ENCODE measurements at regions not wholly inside any gene's neighbourhood (a gene's known extent, or its start where the extent isn't known, plus 50 kb on each side); places are given as distances from the start of the nearest gene placed in this dataset.

DNA sequence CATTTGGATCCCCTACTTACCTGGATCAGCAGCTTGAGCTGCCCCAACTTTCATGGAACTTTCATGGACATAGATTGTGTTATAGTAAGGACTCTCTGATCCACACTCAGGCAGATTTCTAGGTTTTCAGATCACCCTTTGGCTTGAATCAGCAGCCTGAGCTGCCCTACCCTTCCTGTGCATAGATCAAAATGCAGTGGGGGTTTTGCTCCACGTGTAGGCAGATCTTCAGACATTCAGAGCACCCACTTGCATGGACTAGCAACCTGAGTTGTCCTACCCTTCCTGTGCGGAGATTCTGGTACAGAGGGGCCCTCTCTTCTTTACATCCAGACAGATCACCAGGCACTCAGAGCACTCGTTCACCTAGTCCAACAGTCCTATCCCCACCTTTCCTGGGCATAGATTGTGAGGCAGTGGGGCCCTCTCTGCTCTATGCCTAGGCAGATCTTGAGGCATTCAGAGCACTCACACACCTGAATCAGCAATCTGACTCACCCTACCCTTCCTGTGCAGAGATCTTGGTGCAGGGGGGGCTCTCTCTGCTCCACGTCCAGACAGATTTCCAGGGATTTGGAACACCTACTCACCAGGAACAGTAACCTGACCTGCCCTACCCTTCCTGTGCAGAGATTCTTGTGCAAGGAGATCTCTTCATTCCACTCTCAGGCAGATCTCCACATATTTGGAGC, 705.2 kb upstream of the NRSN1 start:
- no peak overlapping the region for H3K4me3 ChIP-seq (ENCODE audit: low read depth in 1 of 3, low read length in 3 of 3)
- H3K36me3 ChIP-seq (ENCODE audit: control insufficient read depth in 4 of 4, insufficient read depth in 3 of 4, low read depth in 1 of 4, low read length in 3 of 4): no peaks in the 10 kb centered on the region
- H3K9ac ChIP-seq (ENCODE audit: low read depth in 1 of 2, low read length in 2 of 2): no peak overlapping the region
- H3K9me3 ChIP-seq (ENCODE audit: control insufficient read depth in 4 of 4, low read length in 3 of 4): no peaks in the 10 kb centered on the region
- DNase-seq (ENCODE audit: low spot score): no peak
- no peak overlapping the region for H3K27ac ChIP-seq (ENCODE audit: low read depth in 1 of 2, low read length in 2 of 2)
- TF ChIP-seq, protein P1, sequence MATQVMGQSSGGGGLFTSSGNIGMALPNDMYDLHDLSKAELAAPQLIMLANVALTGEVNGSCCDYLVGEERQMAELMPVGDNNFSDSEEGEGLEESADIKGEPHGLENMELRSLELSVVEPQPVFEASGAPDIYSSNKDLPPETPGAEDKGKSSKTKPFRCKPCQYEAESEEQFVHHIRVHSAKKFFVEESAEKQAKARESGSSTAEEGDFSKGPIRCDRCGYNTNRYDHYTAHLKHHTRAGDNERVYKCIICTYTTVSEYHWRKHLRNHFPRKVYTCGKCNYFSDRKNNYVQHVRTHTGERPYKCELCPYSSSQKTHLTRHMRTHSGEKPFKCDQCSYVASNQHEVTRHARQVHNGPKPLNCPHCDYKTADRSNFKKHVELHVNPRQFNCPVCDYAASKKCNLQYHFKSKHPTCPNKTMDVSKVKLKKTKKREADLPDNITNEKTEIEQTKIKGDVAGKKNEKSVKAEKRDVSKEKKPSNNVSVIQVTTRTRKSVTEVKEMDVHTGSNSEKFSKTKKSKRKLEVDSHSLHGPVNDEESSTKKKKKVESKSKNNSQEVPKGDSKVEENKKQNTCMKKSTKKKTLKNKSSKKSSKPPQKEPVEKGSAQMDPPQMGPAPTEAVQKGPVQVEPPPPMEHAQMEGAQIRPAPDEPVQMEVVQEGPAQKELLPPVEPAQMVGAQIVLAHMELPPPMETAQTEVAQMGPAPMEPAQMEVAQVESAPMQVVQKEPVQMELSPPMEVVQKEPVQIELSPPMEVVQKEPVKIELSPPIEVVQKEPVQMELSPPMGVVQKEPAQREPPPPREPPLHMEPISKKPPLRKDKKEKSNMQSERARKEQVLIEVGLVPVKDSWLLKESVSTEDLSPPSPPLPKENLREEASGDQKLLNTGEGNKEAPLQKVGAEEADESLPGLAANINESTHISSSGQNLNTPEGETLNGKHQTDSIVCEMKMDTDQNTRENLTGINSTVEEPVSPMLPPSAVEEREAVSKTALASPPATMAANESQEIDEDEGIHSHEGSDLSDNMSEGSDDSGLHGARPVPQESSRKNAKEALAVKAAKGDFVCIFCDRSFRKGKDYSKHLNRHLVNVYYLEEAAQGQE (IDR thresholded peaks at IDR 0.05): no peak
- TF ChIP-seq YY1 (IDR thresholded peaks at IDR 0.05) (no peak), EGR1 (IDR thresholded peaks at IDR 0.05; ENCODE audit: low read depth in 2 of 2) (no peak), JUND (IDR thresholded peaks at IDR 0.05) (no peak), SP1 (IDR thresholded peaks at IDR 0.05) (no peak), HNF4G (IDR thresholded peaks at IDR 0.05) (no peak), HNF4A (conservative IDR thresholded peaks at IDR 0.05) (no peak), RAD21 (IDR thresholded peaks at IDR 0.05) (no peak)
- TF ChIP-seq, protein P2, sequence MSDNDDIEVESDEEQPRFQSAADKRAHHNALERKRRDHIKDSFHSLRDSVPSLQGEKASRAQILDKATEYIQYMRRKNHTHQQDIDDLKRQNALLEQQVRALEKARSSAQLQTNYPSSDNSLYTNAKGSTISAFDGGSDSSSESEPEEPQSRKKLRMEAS (IDR thresholded peaks at IDR 0.05): no peak
- H3K4me1 ChIP-seq (ENCODE audit: control insufficient read depth in 4 of 4, insufficient read depth in 4 of 4, low read length in 3 of 4): no peaks in the 10 kb centered on the region
- 90% methylated on average over 4 of the region's 4 CpGs for WGBS
- no peaks in the 10 kb centered on the region for H3K27me3 ChIP-seq (ENCODE audit: control insufficient read depth in 4 of 4, insufficient read depth in 4 of 4, low read length in 3 of 4)

DNA sequence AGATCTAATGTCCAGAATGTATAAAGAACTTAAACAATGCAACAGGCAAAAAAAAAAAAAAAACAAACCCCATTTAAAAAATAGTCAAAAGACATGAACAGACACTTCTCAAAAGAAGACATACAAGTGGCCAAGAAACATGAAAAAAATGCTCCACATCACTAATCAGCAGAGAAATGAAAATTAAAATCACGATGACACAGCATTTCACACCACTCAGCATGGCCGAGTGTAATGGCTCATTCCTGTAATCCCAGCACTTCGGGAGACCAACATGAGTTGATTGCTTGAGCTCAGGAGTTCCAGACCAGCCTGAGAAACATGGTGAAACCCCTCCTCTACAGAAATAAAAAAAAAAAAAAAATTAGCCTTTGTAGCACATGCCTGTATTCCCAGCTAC, 701.4 kb upstream of the NRSN1 start:
- H3K27me3 ChIP-seq (ENCODE audit: control insufficient read depth in 4 of 4, insufficient read depth in 4 of 4, low read length in 3 of 4): no peaks in the 10 kb centered on the region
- no peak for DNase-seq (ENCODE audit: low spot score)
- H3K9me3 ChIP-seq (ENCODE audit: control insufficient read depth in 4 of 4, low read length in 3 of 4): no peaks in the 10 kb centered on the region
- H3K9ac ChIP-seq (ENCODE audit: low read depth in 1 of 2, low read length in 2 of 2): no peak overlapping the region
- H3K4me3 ChIP-seq (ENCODE audit: low read depth in 1 of 3, low read length in 3 of 3): no peak overlapping the region
- TF ChIP-seq RAD21 (IDR thresholded peaks at IDR 0.05): no peak
- no peak for TF ChIP-seq EGR1 (IDR thresholded peaks at IDR 0.05; ENCODE audit: low read depth in 2 of 2)
- no peak for TF ChIP-seq HNF4G (IDR thresholded peaks at IDR 0.05)
- TF ChIP-seq, protein P3, sequence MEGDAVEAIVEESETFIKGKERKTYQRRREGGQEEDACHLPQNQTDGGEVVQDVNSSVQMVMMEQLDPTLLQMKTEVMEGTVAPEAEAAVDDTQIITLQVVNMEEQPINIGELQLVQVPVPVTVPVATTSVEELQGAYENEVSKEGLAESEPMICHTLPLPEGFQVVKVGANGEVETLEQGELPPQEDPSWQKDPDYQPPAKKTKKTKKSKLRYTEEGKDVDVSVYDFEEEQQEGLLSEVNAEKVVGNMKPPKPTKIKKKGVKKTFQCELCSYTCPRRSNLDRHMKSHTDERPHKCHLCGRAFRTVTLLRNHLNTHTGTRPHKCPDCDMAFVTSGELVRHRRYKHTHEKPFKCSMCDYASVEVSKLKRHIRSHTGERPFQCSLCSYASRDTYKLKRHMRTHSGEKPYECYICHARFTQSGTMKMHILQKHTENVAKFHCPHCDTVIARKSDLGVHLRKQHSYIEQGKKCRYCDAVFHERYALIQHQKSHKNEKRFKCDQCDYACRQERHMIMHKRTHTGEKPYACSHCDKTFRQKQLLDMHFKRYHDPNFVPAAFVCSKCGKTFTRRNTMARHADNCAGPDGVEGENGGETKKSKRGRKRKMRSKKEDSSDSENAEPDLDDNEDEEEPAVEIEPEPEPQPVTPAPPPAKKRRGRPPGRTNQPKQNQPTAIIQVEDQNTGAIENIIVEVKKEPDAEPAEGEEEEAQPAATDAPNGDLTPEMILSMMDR (IDR thresholded peaks at IDR 0.05; ENCODE audit: low read depth, low read length, missing input control): no peak
- no peak for TF ChIP-seq YY1 (IDR thresholded peaks at IDR 0.05)
- no peak for TF ChIP-seq SP1 (IDR thresholded peaks at IDR 0.05)
- no peak for TF ChIP-seq GABPA (IDR thresholded peaks at IDR 0.05 in 1 of 2, conservative IDR thresholded peaks at IDR 0.05 in 1 of 2)
- TF ChIP-seq FOXA1 (IDR thresholded peaks at IDR 0.05): no peak
- TF ChIP-seq, protein P4, sequence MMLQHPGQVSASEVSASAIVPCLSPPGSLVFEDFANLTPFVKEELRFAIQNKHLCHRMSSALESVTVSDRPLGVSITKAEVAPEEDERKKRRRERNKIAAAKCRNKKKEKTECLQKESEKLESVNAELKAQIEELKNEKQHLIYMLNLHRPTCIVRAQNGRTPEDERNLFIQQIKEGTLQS (IDR thresholded peaks at IDR 0.05): no peak
- no peak for TF ChIP-seq JUND (IDR thresholded peaks at IDR 0.05)
- TF ChIP-seq RXRA (IDR thresholded peaks at IDR 0.05): no peak
- TF ChIP-seq HNF4A (conservative IDR thresholded peaks at IDR 0.05): no peak
- no peaks in the 10 kb centered on the region for H3K36me3 ChIP-seq (ENCODE audit: control insufficient read depth in 4 of 4, insufficient read depth in 3 of 4, low read depth in 1 of 4, low read length in 3 of 4)
- no peaks in the 10 kb centered on the region for H3K4me1 ChIP-seq (ENCODE audit: control insufficient read depth in 4 of 4, insufficient read depth in 4 of 4, low read length in 3 of 4)
- WGBS: 95% methylated on average over 3 of the region's 3 CpGs
- H3K27ac ChIP-seq (ENCODE audit: low read depth in 1 of 2, low read length in 2 of 2): no peak overlapping the region
